Choroid plexus epithelial cell (primary cell): ENCODE measurements at regions not wholly inside any gene's neighbourhood (a gene's known extent, or its start where the extent isn't known, plus 50 kb on each side); places are given as distances from the start of the nearest gene placed in this dataset.

Source experiments
- DNase-seq: peaks from one replicate; pipeline ENCODE4 v3.0.0-alpha.2; 2010; ENCODE audit warnings: low read depth
- H3K4me3 ChIP-seq: 2 replicates; pipeline ENCODE4 v1.5.1; 2011; ENCODE audit warnings: low read depth, mild to moderate bottlenecking, control low read depth, low read length, moderate library complexity
- CTCF ChIP-seq: conservative IDR thresholded peaks from 2 replicates; pipeline ENCODE4 v1.5.1; 2011; ENCODE audit warnings: low read depth, mild to moderate bottlenecking, control low read depth, inconsistent platforms, low read length, moderate library complexity

GRCh38 chr6:40973304-40973703, 65.7 kb downstream of the UNC5CL start:
- no peak overlapping the region for H3K4me3 ChIP-seq
- no peak for DNase-seq
- TF ChIP-seq CTCF: no peak

GRCh38 chr6:40972814-40973213, 66.2 kb downstream of the UNC5CL start:
- DNase-seq: no peak
- no peak overlapping the region for H3K4me3 ChIP-seq
- no peak for TF ChIP-seq CTCF

GRCh38 chr6:40972190-40972589, 66.8 kb downstream of the UNC5CL start:
- TF ChIP-seq CTCF: no peak
- H3K4me3 ChIP-seq: no peak overlapping the region
- DNase-seq: no peak

GRCh38 chr6:40968620-40969164, 70.3 kb downstream of the UNC5CL start:
- TF ChIP-seq CTCF: no peak
- no peak for DNase-seq
- no peak overlapping the region for H3K4me3 ChIP-seq

- TF ChIP-seq CTCF: no peak
- no peak for DNase-seq
- no peak overlapping the region for H3K4me3 ChIP-seq
These were observed 72.2 kb downstream of the UNC5CL start for GRCh38 chr6:40966860-40967259.

GRCh38 chr6:40965046-40965445, 74.0 kb downstream of the UNC5CL start:
- TF ChIP-seq CTCF: no peak
- no peak overlapping the region for H3K4me3 ChIP-seq

GRCh38 chr6:40963019-40963418, 76.0 kb downstream of the UNC5CL start:
- DNase-seq: no peak
- H3K4me3 ChIP-seq: no peak overlapping the region
- no peak for TF ChIP-seq CTCF

More at GRCh38 chr6:40965046-40965445, 74.0 kb downstream of the UNC5CL start:
- DNase-seq: peak; percentile 20
